GM12865 (cell line): ENCODE measurements at regions not wholly inside any gene's neighbourhood (a gene's known extent, or its start where the extent isn't known, plus 50 kb on each side); places are given as distances from the start of the nearest gene placed in this dataset.

ENCODE experiments used
- DNase-seq: peaks from one replicate; pipeline ENCODE4 v3.0.0; 2010; ENCODE audit warnings: low read depth
- H3K4me3 ChIP-seq: 2 replicates; pipeline ENCODE4 v1.5.1; 2011; ENCODE audit warnings: mild to moderate bottlenecking, low read depth, low read length, control low read depth
- CTCF ChIP-seq: IDR thresholded peaks from 2 replicates; pipeline ENCODE4 v1.5.1; 2011; ENCODE audit warnings: low read length, control low read depth, low read depth, inconsistent platforms; ENCODE audit not compliant: insufficient read depth; ENCODE audit errors: missing control alignments

GRCh38 chr18:78645216-78645615 lies 334.4 kb upstream of the SALL3 start:
- no peak for TF ChIP-seq CTCF
- DNase-seq = no peak
- no peak overlapping the region for H3K4me3 ChIP-seq

- no peak for DNase-seq
- no peak for TF ChIP-seq CTCF
- H3K4me3 ChIP-seq = no peak overlapping the region
Measured at GRCh38 chr18:78647018-78647417, 332.6 kb upstream of the SALL3 start.

DNA sequence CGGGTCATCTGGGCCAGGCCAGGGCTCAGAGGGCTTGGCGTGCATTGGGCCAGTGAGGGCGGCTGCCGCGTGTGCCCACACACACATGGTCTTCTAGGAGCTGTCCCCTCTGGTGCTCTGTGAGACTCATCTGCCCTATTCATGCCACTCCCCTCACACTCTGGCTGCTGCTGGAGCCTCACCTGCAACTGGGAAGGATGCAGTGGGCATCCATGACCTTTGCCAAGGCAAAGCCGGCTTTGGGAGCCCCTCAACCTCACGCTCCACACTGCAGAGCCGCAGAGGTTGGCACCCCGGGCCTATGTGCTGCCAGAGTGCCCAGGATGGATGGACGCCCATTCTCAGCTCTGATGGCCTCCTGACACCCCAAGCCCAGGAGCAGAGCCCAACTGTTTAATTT lies 330.2 kb upstream of the SALL3 start:
- no peak for DNase-seq

DNA sequence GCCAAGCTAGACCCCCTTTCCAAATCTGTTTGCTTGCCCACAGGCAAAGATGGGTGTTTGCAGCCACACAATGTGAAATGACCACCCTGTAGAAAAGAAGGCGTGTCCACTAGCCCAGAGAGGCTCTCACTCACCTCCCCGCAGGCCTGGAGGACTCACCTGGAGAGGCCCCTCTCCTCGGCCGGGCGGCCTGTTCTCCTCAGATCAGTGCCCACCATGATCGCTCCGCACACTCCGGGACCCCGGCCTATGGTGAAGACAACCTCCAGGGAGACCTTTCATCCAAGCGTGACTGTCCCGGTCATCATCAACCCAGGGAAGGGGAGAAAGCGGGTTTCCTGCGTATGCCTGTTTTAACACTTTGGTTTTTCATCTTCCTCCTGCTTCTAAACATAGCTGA lies 328.7 kb upstream of the SALL3 start:
- no peak overlapping the region for H3K4me3 ChIP-seq
- no peak for TF ChIP-seq CTCF

More for the DNA sequence above, 330.2 kb upstream of the SALL3 start:
- no peak overlapping the region for H3K4me3 ChIP-seq
- no peak for TF ChIP-seq CTCF

DNA sequence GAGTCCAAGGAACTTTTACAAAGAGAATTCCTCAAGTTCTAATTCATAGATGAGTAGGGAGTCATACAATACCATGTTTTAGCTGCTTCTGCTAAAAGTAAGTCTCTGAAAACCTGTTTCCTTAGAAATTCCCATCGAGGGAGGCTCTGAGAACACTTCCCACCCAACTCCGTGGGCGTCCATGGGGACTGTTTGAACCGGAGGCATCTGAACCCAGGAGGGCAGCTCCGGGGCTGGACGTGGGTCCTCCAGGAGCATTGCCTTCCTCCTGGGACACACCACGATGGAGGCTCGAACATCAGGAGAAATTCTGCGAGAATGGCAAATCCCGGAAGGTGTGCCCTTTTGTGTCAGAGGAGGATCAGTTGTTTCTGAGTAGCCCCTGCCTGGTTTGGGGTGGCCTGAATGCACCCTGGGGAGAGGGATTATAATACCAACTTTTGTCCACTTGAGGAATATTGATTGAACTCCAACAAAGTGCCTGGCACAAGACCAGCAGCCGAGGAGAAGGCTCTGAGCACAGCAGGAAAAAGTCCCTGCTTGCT lies 327.5 kb upstream of the SALL3 start:
- no peak for DNase-seq
- H3K4me3 ChIP-seq = no peak overlapping the region
- no peak for TF ChIP-seq CTCF

More for the DNA sequence above, 328.7 kb upstream of the SALL3 start:
- DNase-seq = no peak

DNA sequence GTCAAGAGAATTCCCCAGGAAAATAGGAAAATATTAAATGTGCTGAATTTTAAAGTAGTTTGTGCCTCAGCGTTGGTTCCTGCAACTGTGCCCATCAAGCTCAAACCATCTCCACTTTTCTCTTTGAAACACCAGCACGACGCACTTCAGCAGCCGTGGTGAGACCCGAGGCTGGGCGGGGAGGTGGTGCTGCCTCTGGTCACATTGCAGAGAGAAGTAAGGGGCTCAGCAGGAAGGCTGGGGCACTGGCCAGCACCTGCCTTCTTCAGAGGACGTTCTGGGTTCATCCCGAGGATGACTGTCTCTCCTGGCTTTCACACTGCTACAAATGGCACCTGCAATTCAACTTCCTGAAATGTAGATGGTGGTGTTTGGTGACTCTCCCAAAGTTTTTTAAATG lies 323.7 kb upstream of the SALL3 start:
- H3K4me3 ChIP-seq = no peak overlapping the region
- DNase-seq = no peak
- no peak for TF ChIP-seq CTCF

- H3K4me3 ChIP-seq = no peak overlapping the region
- no peak for DNase-seq
- TF ChIP-seq CTCF = no peak
Measured at GRCh38 chr18:78656346-78656925, 323.2 kb upstream of the SALL3 start.
